H1 (cell line): ENCODE measurements at regions not wholly inside any gene's neighbourhood (a gene's known extent, or its start where the extent isn't known, plus 50 kb on each side); places are given as distances from the start of the nearest gene placed in this dataset.

Experiments
- CTCF ChIA-PET: fragments of 300-600 bp; sonication (Branson Sonifier 250); formaldehyde crosslinking; loops from one replicate; lab custom pipeline; 2021; ENCODE audit not compliant: partially characterized antibody; lab: Charles Lee
- POLR2A ChIA-PET: fragments of 300-600 bp; sonication (Branson Sonifier 250); formaldehyde crosslinking; loops from one replicate; lab custom pipeline; 2021; ENCODE audit warnings: inconsistent platforms; ENCODE audit not compliant: partially characterized antibody; lab: Charles Lee
- DNase-seq, 2 experiments: peaks; one replicate each; pipeline versions ENCODE4 v3.0.0 to v3.0.0-alpha.2; 2010 to 2022; ENCODE audit warnings: low spot score in 2 of 2, low read depth in 1 of 2, mixed read lengths in 1 of 2
- FAIRE-seq: peaks from 2 replicates; lab custom pipeline; 2011; peaks lifted over from hg19 to GRCh38; lab: Jason Lieb, UNC
- H2AFZ ChIP-seq: 2 replicates; pipeline ENCODE4 v1.8.1; 2012; ENCODE audit warnings: low read length, inconsistent platforms
- H2AK5ac ChIP-seq: 2 replicates; pipeline ENCODE4 v1.6.1; 2013; ENCODE audit warnings: low read depth, low read length
- H2BK120ac ChIP-seq: replicated peaks from 2 replicates; pipeline ENCODE3; 2013; ENCODE audit warnings: low read depth, low read length, inconsistent platforms
- H2BK12ac ChIP-seq: 2 replicates; pipeline ENCODE4 v1.6.1; 2013; ENCODE audit warnings: low read depth, low read length
- H2BK15ac ChIP-seq: 2 replicates; pipeline ENCODE4 v1.6.1; 2013; ENCODE audit warnings: low read length
- H2BK20ac ChIP-seq: 2 replicates; pipeline ENCODE4 v1.6.1; 2013; ENCODE audit warnings: low read length
- H2BK5ac ChIP-seq: 2 replicates; pipeline ENCODE4 v1.6.1; 2013; ENCODE audit warnings: low read depth, low read length
- H3K14ac ChIP-seq: 2 replicates; pipeline ENCODE4 v1.6.1; 2013; ENCODE audit warnings: inconsistent platforms; ENCODE audit not compliant: insufficient read length
- H3K18ac ChIP-seq: 2 replicates; pipeline ENCODE4 v1.6.1; 2013; ENCODE audit warnings: low read length; ENCODE audit errors: extremely low read depth
- H3K23ac ChIP-seq: 2 replicates; pipeline ENCODE4 v1.6.1; 2013; ENCODE audit warnings: inconsistent platforms; ENCODE audit not compliant: insufficient read length
- H3K23me2 ChIP-seq: 2 replicates; pipeline ENCODE4 v1.6.1; 2013; ENCODE audit warnings: low read depth, low read length
- H3K27ac ChIP-seq: 2 replicates; pipeline ENCODE4 v1.6.1; 2011; ENCODE audit warnings: low read depth, low read length, inconsistent platforms
- H3K27me3 ChIP-seq, 4 experiments: replicated peaks in 1 of 4; 1 replicate in 1 of 4; 2 replicates in 3 of 4; pipeline versions ENCODE4 v1.6.1 to v1.8.1; 2011 to 2013; ENCODE audit warnings: low read length in 3 of 4, mild to moderate bottlenecking in 3 of 4, inconsistent platforms in 2 of 4, mixed read lengths in 2 of 4, moderate library complexity in 1 of 4; ENCODE audit not compliant: control insufficient read depth in 3 of 4, insufficient read depth in 3 of 4; ENCODE audit errors: extremely low read depth in 1 of 4
- H3K36me3 ChIP-seq, 4 experiments: 2 replicates each; pipeline versions ENCODE4 v1.6.1 to v1.8.1; 2011 to 2013; ENCODE audit warnings: mild to moderate bottlenecking in 4 of 4, low read length in 3 of 4, moderate library complexity in 2 of 4, control low read depth in 1 of 4, inconsistent platforms in 1 of 4; ENCODE audit not compliant: insufficient read depth in 4 of 4, control insufficient read depth in 2 of 4
- H3K4ac ChIP-seq: replicated peaks from 2 replicates; pipeline ENCODE3; 2013; ENCODE audit warnings: low read length, low read depth, mixed read lengths, inconsistent platforms; ENCODE audit not compliant: insufficient read length
- H3K4me1 ChIP-seq, 4 experiments: replicated peaks in 1 of 4; 1 replicate in 1 of 4; 2 replicates in 3 of 4; pipeline versions ENCODE4 v1.6.1 to v1.8.1; 2011 to 2013; ENCODE audit warnings: low read length in 3 of 4, inconsistent platforms in 2 of 4, mixed read lengths in 1 of 4; ENCODE audit not compliant: insufficient read depth in 4 of 4, control insufficient read depth in 3 of 4
- H3K4me2 ChIP-seq, 2 experiments: 2 replicates each; pipeline versions ENCODE4 v1.6.1 to v1.8.1; 2011 to 2013; ENCODE audit warnings: low read depth in 2 of 2, low read length in 2 of 2, control low read depth in 1 of 2, inconsistent platforms in 1 of 2, mild to moderate bottlenecking in 1 of 2; ENCODE audit not compliant: insufficient read depth in 1 of 2
- H3K4me3 ChIP-seq, 4 experiments: fragments of 200-600, 300-600 bp in 1 of 4; sonication (generic), shearing (Covaris generic), sonication (Bioruptor Twin) in 1 of 4; 2 replicates each; pipeline versions ENCODE4 v1.5.1 to v1.8.1; 2011 to 2016; ENCODE audit warnings: low read length in 4 of 4, low read depth in 3 of 4, control low read depth in 2 of 4, inconsistent platforms in 2 of 4, mild to moderate bottlenecking in 2 of 4, mixed read lengths in 1 of 4, moderate library complexity in 1 of 4; ENCODE audit not compliant: insufficient read depth in 2 of 4; ENCODE audit errors: extremely low read depth in 1 of 4
- H3K56ac ChIP-seq: replicated peaks from 2 replicates; pipeline ENCODE3; 2013; ENCODE audit warnings: low read depth, mild to moderate bottlenecking, mixed read lengths, low read length, inconsistent platforms; ENCODE audit not compliant: insufficient read length
- H3K79me1 ChIP-seq: 2 replicates; pipeline ENCODE4 v1.6.1; 2013; ENCODE audit warnings: low read depth, low read length, control low read depth
- H3K79me2 ChIP-seq, 2 experiments: 2 replicates each; pipeline versions ENCODE4 v1.6.1 to v1.8.1; 2012 to 2013; ENCODE audit warnings: low read length in 2 of 2, mild to moderate bottlenecking in 2 of 2, inconsistent platforms in 1 of 2; ENCODE audit not compliant: insufficient read depth in 2 of 2, control insufficient read depth in 1 of 2
- H3K9ac ChIP-seq, 4 experiments: replicated peaks in 1 of 4; 1 replicate in 1 of 4; 2 replicates in 3 of 4; pipeline versions ENCODE4 v1.6.1 to v1.8.1; 2011 to 2013; ENCODE audit warnings: low read depth in 3 of 4, low read length in 3 of 4, control low read depth in 2 of 4, mild to moderate bottlenecking in 2 of 4, moderate library complexity in 2 of 4, inconsistent platforms in 1 of 4; ENCODE audit errors: extremely low read depth in 1 of 4
- H3K9me3 ChIP-seq, 2 experiments: 2 replicates each; pipeline versions ENCODE4 v1.6.1 to v1.8.1; 2012 to 2013; ENCODE audit warnings: mild to moderate bottlenecking in 2 of 2, moderate library complexity in 2 of 2, control low read depth in 1 of 2, inconsistent platforms in 1 of 2, low read depth in 1 of 2, low read length in 1 of 2, mixed read lengths in 1 of 2; ENCODE audit not compliant: insufficient read depth in 2 of 2
- H4K20me1 ChIP-seq, 2 experiments: replicated peaks in 1 of 2; 2 replicates each; pipeline versions ENCODE3 to v1.8.1; 2011 to 2013; ENCODE audit warnings: inconsistent platforms in 2 of 2, low read length in 2 of 2, mild to moderate bottlenecking in 1 of 2; ENCODE audit not compliant: insufficient read depth in 2 of 2, control insufficient read depth in 1 of 2
- H4K5ac ChIP-seq: 2 replicates; pipeline ENCODE4 v1.6.1; 2013; ENCODE audit warnings: low read length, low read depth, mixed read lengths, inconsistent platforms; ENCODE audit not compliant: insufficient read length
- H4K8ac ChIP-seq: 2 replicates; pipeline ENCODE4 v1.8.0; 2013; ENCODE audit warnings: mild to moderate bottlenecking, moderate library complexity, low read length, inconsistent platforms; ENCODE audit not compliant: insufficient read depth; ENCODE audit errors: extremely low read depth
- H4K91ac ChIP-seq: replicated peaks from 2 replicates; pipeline ENCODE3; 2013; ENCODE audit warnings: low read length, mixed read lengths, inconsistent platforms; ENCODE audit not compliant: insufficient read length
- ASH2L ChIP-seq: fragments of 200-600, 300-600 bp; sonication (generic); IDR thresholded peaks from one replicate; pipeline ENCODE4 v1.7.1; 2017; ENCODE audit warnings: low read length
- ATF2 ChIP-seq: IDR thresholded peaks from 2 replicates; pipeline ENCODE4 v1.6.1; 2012; ENCODE audit warnings: low read length, inconsistent platforms
- BACH1 ChIP-seq: IDR thresholded peaks from 2 replicates; pipeline ENCODE4 v1.6.1; 2012; ENCODE audit warnings: low read length, improper control_type of control experiment
- CBX5 ChIP-seq: fragments of 300-800, 300-1000 bp; sonication (generic); IDR thresholded peaks from 2 replicates; pipeline ENCODE4 v1.7.1; 2016; ENCODE audit warnings: antibody characterized with exemption, low read length, low read depth
- CHD1 ChIP-seq: IDR thresholded peaks from 2 replicates; pipeline ENCODE4 v1.6.1; 2012; ENCODE audit warnings: low read depth, low read length, improper control_type of control experiment
- GTF2F1 ChIP-seq: IDR thresholded peaks from 2 replicates; pipeline ENCODE4 v1.6.1; 2012; ENCODE audit warnings: low read depth, low read length, improper control_type of control experiment, borderline replicate concordance
- JUN ChIP-seq: IDR thresholded peaks from 2 replicates; pipeline ENCODE4 v1.6.1; 2011; ENCODE audit warnings: low read depth, mild to moderate bottlenecking, improper control_type of control experiment, low read length
- KDM1A ChIP-seq: fragments of 200-600, 300-600 bp; sonication (generic); IDR thresholded peaks from 2 replicates; pipeline ENCODE4 v1.7.1; 2016; ENCODE audit warnings: mild to moderate bottlenecking, low read length, borderline replicate concordance
- POU5F1 ChIP-seq: IDR thresholded peaks from 2 replicates; pipeline ENCODE4 v1.6.1; 2011; ENCODE audit warnings: low read depth, mild to moderate bottlenecking, low read length, moderate library complexity
- RAD21 ChIP-seq, 2 experiments: IDR thresholded peaks in 1 of 2; conservative IDR thresholded peaks in 1 of 2; 2 replicates each; pipeline ENCODE4 v1.6.1; 2011; ENCODE audit warnings: low read depth in 2 of 2, low read length in 2 of 2, improper control_type of control experiment in 1 of 2, inconsistent platforms in 1 of 2, mild to moderate bottlenecking in 1 of 2, moderate library complexity in 1 of 2
- SIRT6 ChIP-seq: IDR thresholded peaks from one replicate; pipeline ENCODE4 v1.7.1; 2012; ENCODE audit warnings: low read length, inconsistent platforms
- TAF7 ChIP-seq: optimal IDR thresholded peaks from 2 replicates; pipeline ENCODE3; 2011; ENCODE audit warnings: low read depth, mild to moderate bottlenecking, inconsistent platforms, low read length, moderate library complexity, borderline replicate concordance
- WGBS, 2 experiments: shearing (Covaris generic) in 1 of 2; methylation state at CpG; one replicate each; pipeline versions ENCODE4 v1.1.6 to v1.1.7; 2013 to 2015; ENCODE audit warnings: low lambda C conversion rate in 2 of 2, mixed read lengths in 2 of 2, inconsistent platforms in 1 of 2, low coverage in 1 of 2, missing lambda C conversion rate in 1 of 2; ENCODE audit not compliant: insufficient replicate concordance in 2 of 2, insufficient coverage in 1 of 2, insufficient read length in 1 of 2; ENCODE audit errors: extremely low coverage in 1 of 2, missing lambda C conversion rate in 1 of 2; 5-methylcytosine and 5-hydroxymethylcytosine counted together

GRCh38 chr13:80074143-80074752 lies 266.7 kb downstream of the SPRY2 start:
- H3K36me3 ChIP-seq: no peaks in the 10 kb centered on the region
- H3K56ac ChIP-seq: no peak overlapping the region
- peaks cover 0 to 3% (median 1%) of the 10 kb centered on the region in 4 experiments; a peak in 2 of 7 replicates for H3K4me1 ChIP-seq
- WGBS, 2 experiments: 95% methylated on average over 13 of the region's 13 CpGs; no CpG with 5 or more reads in 1 of the 2 experiments
- no peaks in the 10 kb centered on the region for H3K23me2 ChIP-seq
- H4K8ac ChIP-seq: no peak overlapping the region
- no peaks in the 10 kb centered on the region for H4K20me1 ChIP-seq
- H3K14ac ChIP-seq: no peak overlapping the region
- H3K79me2 ChIP-seq: no peaks in the 10 kb centered on the region
- no peak overlapping the region; the same call in 1 of the 2 replicates for H3K18ac ChIP-seq
- no peak overlapping the region for H3K23ac ChIP-seq
- peak overlapping the region; percentile 55; the same call in 1 of the 2 replicates for H2BK12ac ChIP-seq
- DNase-seq: no peak
- FAIRE-seq: no peak
- H3K4ac ChIP-seq: no peak overlapping the region
- H3K9me3 ChIP-seq: no peaks in the 10 kb centered on the region
- no peak overlapping the region for H2BK5ac ChIP-seq
- H4K91ac ChIP-seq: no peak overlapping the region
- ChIA-PET CTCF (interaction anchor here (0.6 to 0.7 kb wide), 3 partner anchors 24 to 460 kb away, joined by 3 to 7 read pairs (median 3); no protein-coding TSS in a partner anchor), POLR2A (no interaction called here)
- no peak overlapping the region for H3K27ac ChIP-seq
- no peak overlapping the region for H3K9ac ChIP-seq
- no peak overlapping the region for H2BK20ac ChIP-seq
- no peak overlapping the region for H2BK120ac ChIP-seq
- no peak overlapping the region for H3K4me2 ChIP-seq
- H3K4me3 ChIP-seq: no peak overlapping the region
- H3K79me1 ChIP-seq: no peaks in the 10 kb centered on the region
- H3K27me3 ChIP-seq: no peaks in the 10 kb centered on the region; a peak in 1 of 7 replicates
- H4K5ac ChIP-seq: no peak overlapping the region
- peak overlapping the region; percentile 92; the same call in 1 of the 2 replicates for H2BK15ac ChIP-seq
- no peak overlapping the region for H2AK5ac ChIP-seq
- H2AFZ ChIP-seq: no peak overlapping the region
- TF ChIP-seq ASH2L: no peak
- no peak for TF ChIP-seq SIRT6
- no peak for TF ChIP-seq KDM1A
- no peak for TF ChIP-seq ATF2
- TF ChIP-seq RAD21 (IDR thresholded peaks at IDR 0.05 in 1 of 2, conservative IDR thresholded peaks at IDR 0.05 in 1 of 2; ENCODE audit: low read depth in 2 of 2, low read length in 2 of 2): no peak
- no peak for TF ChIP-seq TAF7
- no peak for TF ChIP-seq GTF2F1
- TF ChIP-seq JUN: no peak
- TF ChIP-seq CHD1: no peak
- no peak for TF ChIP-seq POU5F1
- no peak for TF ChIP-seq CBX5
- no peak for TF ChIP-seq BACH1
